Mesothelial cell of epicardium (in vitro differentiated cells): ENCODE measurements at regions not wholly inside any gene's neighbourhood (a gene's known extent, or its start where the extent isn't known, plus 50 kb on each side); places are given as distances from the start of the nearest gene placed in this dataset.
"Not testable (repeated sequence)": the region's sequence is repeated elsewhere in the genome, so short reads cannot be mapped to it uniquely, and the experiment has no call there.

Source experiments
- DNase-seq, 2 experiments: peaks; one replicate each; pipeline ENCODE4 v3.0.0; 2021; ENCODE audit warnings: low spot score in 2 of 2; ENCODE audit not compliant: unreplicated experiment in 2 of 2
- H3K27ac Mint-ChIP-seq: 2 replicates; pipeline ENCODE4 v1.8.0; 2021; ENCODE audit warnings: mixed read lengths
- H3K27me3 Mint-ChIP-seq: 2 replicates; pipeline ENCODE4 v1.8.0; 2021; ENCODE audit warnings: low read depth, mixed read lengths
- H3K36me3 Mint-ChIP-seq: 2 replicates; pipeline ENCODE4 v1.8.0; 2021; ENCODE audit warnings: mixed read lengths
- H3K4me1 Mint-ChIP-seq: 2 replicates; pipeline ENCODE4 v1.8.0; 2021; ENCODE audit warnings: mixed read lengths
- H3K4me3 Mint-ChIP-seq: 2 replicates; pipeline ENCODE4 v1.8.0; 2021; ENCODE audit warnings: mild to moderate bottlenecking, moderate library complexity, mixed read lengths
- H3K9me3 Mint-ChIP-seq: 2 replicates; pipeline ENCODE4 v1.8.0; 2021; ENCODE audit warnings: mixed read lengths
- TF ChIP-seq, protein P1 (sequence below): fragments of 200-600 bp; sonication (generic); IDR thresholded peaks from one replicate; pipeline ENCODE4 v1.5.0; 2021; ENCODE audit warnings: antibody characterized with exemption; ENCODE audit not compliant: unreplicated experiment

GRCh38 chr11:49499117-49499516 lies 290.7 kb upstream of the FOLH1 start:
- Mint-ChIP-seq H3K27me3 (no peaks in the 10 kb centered on the region), H3K9me3 (peaks cover 22% of the 10 kb centered on the region), H3K27ac (no peak overlapping the region), H3K4me1 (no peaks in the 10 kb centered on the region), H3K4me3 (no peak overlapping the region), H3K36me3 (no peaks in the 10 kb centered on the region)
- DNase-seq = no peak
- TF ChIP-seq, protein P1, sequence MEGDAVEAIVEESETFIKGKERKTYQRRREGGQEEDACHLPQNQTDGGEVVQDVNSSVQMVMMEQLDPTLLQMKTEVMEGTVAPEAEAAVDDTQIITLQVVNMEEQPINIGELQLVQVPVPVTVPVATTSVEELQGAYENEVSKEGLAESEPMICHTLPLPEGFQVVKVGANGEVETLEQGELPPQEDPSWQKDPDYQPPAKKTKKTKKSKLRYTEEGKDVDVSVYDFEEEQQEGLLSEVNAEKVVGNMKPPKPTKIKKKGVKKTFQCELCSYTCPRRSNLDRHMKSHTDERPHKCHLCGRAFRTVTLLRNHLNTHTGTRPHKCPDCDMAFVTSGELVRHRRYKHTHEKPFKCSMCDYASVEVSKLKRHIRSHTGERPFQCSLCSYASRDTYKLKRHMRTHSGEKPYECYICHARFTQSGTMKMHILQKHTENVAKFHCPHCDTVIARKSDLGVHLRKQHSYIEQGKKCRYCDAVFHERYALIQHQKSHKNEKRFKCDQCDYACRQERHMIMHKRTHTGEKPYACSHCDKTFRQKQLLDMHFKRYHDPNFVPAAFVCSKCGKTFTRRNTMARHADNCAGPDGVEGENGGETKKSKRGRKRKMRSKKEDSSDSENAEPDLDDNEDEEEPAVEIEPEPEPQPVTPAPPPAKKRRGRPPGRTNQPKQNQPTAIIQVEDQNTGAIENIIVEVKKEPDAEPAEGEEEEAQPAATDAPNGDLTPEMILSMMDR = no peak

DNA sequence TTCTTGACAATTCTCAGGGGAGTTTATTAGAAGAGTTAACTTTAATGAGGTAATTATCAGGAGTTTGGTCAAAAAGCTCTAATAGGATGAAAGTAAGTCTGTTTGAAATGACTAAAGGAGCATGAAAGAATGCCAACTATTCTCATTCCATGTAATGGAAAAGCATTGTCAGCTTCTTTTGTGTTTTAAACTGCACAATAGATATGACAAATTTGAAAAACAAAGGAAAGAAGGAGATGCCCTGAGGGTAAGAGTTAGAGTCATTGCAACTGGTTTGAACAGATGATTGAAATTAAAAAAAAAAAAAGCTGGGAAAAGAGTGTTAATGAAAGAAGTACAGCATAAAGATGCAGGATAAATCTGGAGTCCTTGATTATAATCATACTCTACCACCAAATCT lies 296.8 kb upstream of the FOLH1 start:
- H3K4me3 Mint-ChIP-seq = no peak overlapping the region

DNA sequence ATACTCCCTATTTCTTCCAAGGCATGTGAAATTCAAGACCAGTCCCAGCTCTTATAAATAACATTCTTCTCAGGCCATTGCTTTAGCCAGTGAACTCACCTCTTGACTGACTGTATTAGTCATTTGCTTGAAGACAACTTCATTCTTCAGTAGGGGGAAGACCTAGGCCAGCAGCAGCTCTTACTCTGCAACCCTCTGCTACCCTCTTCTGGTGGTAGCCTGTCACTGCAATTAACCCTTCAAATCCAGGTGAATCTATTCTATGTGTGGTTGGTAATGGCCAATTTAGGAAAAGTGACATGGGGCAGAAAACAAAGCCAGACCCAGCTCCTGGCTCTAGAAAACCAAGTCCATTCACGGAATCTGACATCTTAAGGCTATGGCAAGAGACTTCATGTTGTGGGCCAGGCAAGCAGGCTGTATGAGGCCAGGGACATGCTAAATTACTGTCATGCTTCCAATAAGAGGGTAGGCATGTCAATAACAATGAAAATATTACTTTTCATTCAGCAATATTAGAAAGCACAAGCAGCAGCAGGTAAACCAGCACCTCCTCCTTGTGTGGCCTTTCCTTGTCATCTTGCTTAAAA lies 317.9 kb upstream of the FOLH1 start:
- not testable (repeated sequence) for H3K27ac Mint-ChIP-seq, H3K27me3 Mint-ChIP-seq, DNase-seq, H3K9me3 Mint-ChIP-seq, H3K36me3 Mint-ChIP-seq, H3K4me1 Mint-ChIP-seq, H3K4me3 Mint-ChIP-seq
- TF ChIP-seq, protein P1 = peak; percentile 68

More for the DNA sequence above, 296.8 kb upstream of the FOLH1 start:
- DNase-seq = no peak
- Mint-ChIP-seq H3K27ac (no peak overlapping the region), H3K27me3 (no peaks in the 10 kb centered on the region), H3K4me1 (no peaks in the 10 kb centered on the region), H3K9me3 (peaks cover 37% of the 10 kb centered on the region), H3K36me3 (no peaks in the 10 kb centered on the region)
- TF ChIP-seq, protein P1 = no peak

DNA sequence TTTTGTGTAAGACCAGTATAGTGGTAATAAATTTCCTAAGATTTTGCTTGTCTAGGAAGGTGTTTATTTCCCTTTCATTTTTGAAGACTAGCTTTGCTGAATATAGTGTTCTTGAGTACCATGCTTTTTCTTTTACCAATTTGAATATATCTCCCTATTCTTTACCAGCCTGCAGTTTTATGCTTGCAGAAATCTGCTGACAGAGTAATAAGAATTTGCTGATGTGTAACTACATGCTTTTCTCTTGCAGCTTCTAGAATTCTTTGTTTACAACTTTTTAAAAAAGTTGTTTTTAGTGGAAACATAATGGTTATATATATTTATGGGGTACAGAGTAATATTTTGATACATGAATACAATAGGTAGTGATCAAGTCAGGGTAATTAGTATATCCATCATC lies 324.8 kb upstream of the FOLH1 start:
- H3K27me3 Mint-ChIP-seq = no peaks in the 10 kb centered on the region
- H3K4me1 Mint-ChIP-seq = no peaks in the 10 kb centered on the region
- no peak for DNase-seq
- H3K9me3 Mint-ChIP-seq = peaks cover 57% of the 10 kb centered on the region
- no peak overlapping the region for H3K27ac Mint-ChIP-seq
- no peak overlapping the region for H3K4me3 Mint-ChIP-seq
- no peaks in the 10 kb centered on the region for H3K36me3 Mint-ChIP-seq
- TF ChIP-seq, protein P1 = no peak

GRCh38 chr11:49538927-49539326 lies 330.5 kb upstream of the FOLH1 start:
- H3K4me1 Mint-ChIP-seq, DNase-seq, H3K27me3 Mint-ChIP-seq, H3K36me3 Mint-ChIP-seq, H3K4me3 Mint-ChIP-seq, H3K27ac Mint-ChIP-seq: not testable (repeated sequence)
- H3K9me3 Mint-ChIP-seq = peaks cover 55% of the 10 kb centered on the region

GRCh38 chr11:49558261-49558847 lies 350.0 kb upstream of the FOLH1 start:
- H3K27me3 Mint-ChIP-seq, H3K27ac Mint-ChIP-seq, H3K36me3 Mint-ChIP-seq, H3K4me3 Mint-ChIP-seq, H3K4me1 Mint-ChIP-seq, DNase-seq: not testable (repeated sequence)
- H3K9me3 Mint-ChIP-seq = peaks cover 51% of the 10 kb centered on the region

DNA sequence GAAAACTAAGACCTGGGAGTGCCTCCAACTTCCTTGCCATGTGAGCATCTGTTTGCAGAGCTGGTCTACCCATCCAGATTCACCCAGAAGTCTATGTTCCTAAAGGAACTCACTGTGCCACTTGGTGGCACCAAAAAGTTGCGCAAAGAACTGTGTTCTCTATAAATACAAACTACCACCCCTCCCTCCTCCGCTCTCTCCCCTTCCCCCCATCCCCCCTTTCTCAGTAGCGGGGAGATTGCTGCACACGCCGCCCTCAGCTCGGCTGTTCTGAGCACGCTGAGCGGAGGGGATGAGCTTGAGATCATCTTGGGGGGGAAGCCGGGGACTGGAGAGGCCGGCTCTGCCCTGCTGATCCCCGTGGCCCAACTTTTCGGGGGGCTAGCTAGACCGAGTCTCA lies 352.2 kb upstream of the FOLH1 start:
- H3K36me3 Mint-ChIP-seq, H3K4me1 Mint-ChIP-seq, H3K27ac Mint-ChIP-seq, H3K27me3 Mint-ChIP-seq, H3K4me3 Mint-ChIP-seq, DNase-seq: not testable (repeated sequence)
- H3K9me3 Mint-ChIP-seq = peaks cover 46% of the 10 kb centered on the region

DNA sequence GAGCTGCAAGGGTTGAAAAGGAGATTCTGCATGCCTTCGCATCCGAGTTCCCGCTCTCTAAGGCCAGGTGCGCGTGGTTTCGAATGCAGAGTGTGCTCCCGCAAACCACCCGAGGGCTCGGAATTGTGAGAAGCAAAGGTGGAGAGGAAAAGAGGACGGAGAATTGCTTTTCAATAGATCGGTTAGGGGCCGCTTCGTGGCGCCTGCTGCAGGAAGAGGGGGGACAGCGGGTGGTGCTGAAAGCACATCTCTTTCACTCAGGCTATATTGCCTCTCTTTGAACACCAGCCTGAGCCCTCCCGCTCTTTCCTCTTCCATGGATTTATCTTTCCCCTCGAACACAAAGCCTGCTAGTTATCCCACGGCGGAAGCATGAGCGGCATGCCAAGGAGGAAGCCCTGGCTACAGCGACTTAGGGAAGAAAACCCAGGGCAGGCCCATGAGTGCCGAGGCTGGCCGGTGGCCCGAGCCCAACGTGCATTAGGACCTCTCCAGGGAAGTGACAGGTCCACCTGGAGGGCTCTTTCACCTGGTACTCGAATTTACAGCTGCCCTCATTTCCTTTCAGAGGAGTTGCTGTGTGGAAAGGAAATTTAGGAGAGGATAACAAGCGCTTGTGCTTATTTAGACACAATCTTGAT lies 353.0 kb upstream of the FOLH1 start:
- H3K4me3 Mint-ChIP-seq, H3K27me3 Mint-ChIP-seq, DNase-seq, H3K4me1 Mint-ChIP-seq, H3K27ac Mint-ChIP-seq, H3K36me3 Mint-ChIP-seq: not testable (repeated sequence)
- H3K9me3 Mint-ChIP-seq = peaks cover 51% of the 10 kb centered on the region

- H3K4me3 Mint-ChIP-seq, H3K27ac Mint-ChIP-seq, H3K36me3 Mint-ChIP-seq, H3K27me3 Mint-ChIP-seq, DNase-seq, H3K4me1 Mint-ChIP-seq: not testable (repeated sequence)
- peaks cover 49% of the 10 kb centered on the region for H3K9me3 Mint-ChIP-seq
Observed at GRCh38 chr11:49562262-49562661, 353.9 kb upstream of the FOLH1 start.

DNA sequence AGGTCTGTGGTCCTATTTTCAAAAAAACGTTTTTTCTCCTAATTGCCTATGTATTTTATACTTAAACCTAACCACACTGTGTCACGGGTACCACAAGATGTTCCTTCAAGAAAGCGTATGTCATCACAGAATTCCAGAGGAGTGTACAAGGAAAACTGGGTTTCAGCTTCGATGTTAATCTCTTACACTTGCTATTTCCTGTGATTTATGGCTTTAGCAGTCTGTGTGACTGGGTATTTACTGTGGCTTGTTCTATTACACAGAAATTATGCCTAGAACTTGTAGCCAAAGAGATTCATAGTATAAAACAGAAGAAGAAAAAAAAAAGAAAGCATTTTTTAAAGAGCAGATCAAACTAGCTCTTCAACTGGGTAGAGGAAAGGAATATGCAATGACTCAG lies 371.1 kb upstream of the FOLH1 start:
- H3K4me1 Mint-ChIP-seq, H3K27ac Mint-ChIP-seq, H3K4me3 Mint-ChIP-seq, DNase-seq, H3K27me3 Mint-ChIP-seq, H3K36me3 Mint-ChIP-seq: not testable (repeated sequence)
- peaks cover 50% of the 10 kb centered on the region for H3K9me3 Mint-ChIP-seq
